ENCODE measurements at regions not wholly inside any gene's neighbourhood (a gene's known extent, or its start where the extent isn't known, plus 50 kb on each side); places are given as distances from the start of the nearest gene placed in this dataset.

DNA sequence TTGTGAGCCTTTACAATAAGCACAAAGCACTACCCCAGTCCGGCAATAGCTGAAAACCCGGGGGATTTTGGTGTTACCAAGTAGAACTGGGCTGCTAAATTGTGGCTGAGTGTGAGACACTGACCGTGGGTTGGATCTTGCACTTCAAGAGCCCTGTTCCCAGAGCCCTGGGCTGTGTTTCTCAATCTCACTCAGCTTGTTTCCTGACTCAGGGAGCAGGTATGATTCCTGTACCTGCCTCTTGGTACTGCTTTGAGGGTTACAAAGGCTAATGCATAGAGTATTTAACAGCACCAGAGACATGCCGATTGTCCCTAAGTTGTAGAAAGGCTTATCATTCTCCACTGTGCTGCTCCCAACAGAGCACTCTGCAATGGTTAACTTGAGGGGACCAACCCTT is 134.6 kb downstream of the TEX36 start:
- Histone ChIP-seq H3K27ac (no peak overlapping the region), H3K4me1 (no peaks in the 10 kb centered on the region), H3K36me3 (no peaks in the 10 kb centered on the region), H3K4me3 (no peak overlapping the region), H3K9me3 (peaks cover 0 to 8% (median 0%) of the 10 kb centered on the region in 3 donors), H3K27me3 (peaks cover 0 to 68% (median 0%) of the 10 kb centered on the region in 4 donors)
- WGBS, 2 donors: 96 to 100% methylated on average over 2 to 3 of the region's 4 CpGs
- TF ChIP-seq, protein P1, sequence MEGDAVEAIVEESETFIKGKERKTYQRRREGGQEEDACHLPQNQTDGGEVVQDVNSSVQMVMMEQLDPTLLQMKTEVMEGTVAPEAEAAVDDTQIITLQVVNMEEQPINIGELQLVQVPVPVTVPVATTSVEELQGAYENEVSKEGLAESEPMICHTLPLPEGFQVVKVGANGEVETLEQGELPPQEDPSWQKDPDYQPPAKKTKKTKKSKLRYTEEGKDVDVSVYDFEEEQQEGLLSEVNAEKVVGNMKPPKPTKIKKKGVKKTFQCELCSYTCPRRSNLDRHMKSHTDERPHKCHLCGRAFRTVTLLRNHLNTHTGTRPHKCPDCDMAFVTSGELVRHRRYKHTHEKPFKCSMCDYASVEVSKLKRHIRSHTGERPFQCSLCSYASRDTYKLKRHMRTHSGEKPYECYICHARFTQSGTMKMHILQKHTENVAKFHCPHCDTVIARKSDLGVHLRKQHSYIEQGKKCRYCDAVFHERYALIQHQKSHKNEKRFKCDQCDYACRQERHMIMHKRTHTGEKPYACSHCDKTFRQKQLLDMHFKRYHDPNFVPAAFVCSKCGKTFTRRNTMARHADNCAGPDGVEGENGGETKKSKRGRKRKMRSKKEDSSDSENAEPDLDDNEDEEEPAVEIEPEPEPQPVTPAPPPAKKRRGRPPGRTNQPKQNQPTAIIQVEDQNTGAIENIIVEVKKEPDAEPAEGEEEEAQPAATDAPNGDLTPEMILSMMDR (IDR thresholded peaks at IDR 0.05): no peak
- no peak for TF ChIP-seq POLR2A (IDR thresholded peaks at IDR 0.05)
- intact Hi-C loops (cut with DNase I): no loop called here
- no peak for DNase-seq

DNA sequence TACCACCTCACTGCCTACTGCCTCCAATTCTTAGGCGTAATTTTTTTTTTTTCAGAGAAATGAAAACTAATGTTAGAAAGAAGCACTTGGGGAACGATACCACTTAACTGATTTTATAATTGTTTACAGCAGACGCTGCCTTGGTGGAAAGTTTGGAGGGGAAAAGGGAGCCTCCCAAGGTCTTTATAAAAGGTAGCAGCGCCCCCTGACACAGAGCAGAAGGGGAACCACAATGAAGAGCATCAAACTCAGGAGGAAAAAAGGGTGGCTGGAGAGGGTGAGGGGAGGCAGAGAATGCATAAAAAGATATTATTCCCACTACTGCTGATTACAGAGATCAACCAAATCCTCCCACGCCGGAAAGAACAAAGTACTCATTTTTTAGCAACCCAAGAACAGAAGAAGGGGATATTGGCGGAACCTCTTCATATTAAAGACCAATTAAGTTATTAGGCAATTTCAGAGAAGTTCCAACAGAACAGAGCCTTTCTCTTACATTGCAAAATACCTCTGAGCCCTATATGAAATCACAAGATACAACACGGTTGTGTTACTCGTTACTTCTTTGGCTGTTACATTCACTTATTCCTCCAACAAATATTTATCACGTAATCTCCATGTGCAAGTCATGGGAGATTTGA is 135.8 kb downstream of the TEX36 start:
- Histone ChIP-seq H3K4me1 (no peaks in the 10 kb centered on the region), H3K36me3 (no peaks in the 10 kb centered on the region), H3K4me3 (no peak overlapping the region), H3K27ac (no peak overlapping the region), H3K9me3 (peaks cover 0 to 2% (median 0%) of the 10 kb centered on the region in 3 donors), H3K27me3 (peaks cover 0 to 73% (median 0%) of the 10 kb centered on the region in 4 donors)
- intact Hi-C loops (cut with DNase I): no loop called here
- TF ChIP-seq, protein P1 (IDR thresholded peaks at IDR 0.05): no peak
- TF ChIP-seq POLR2A (IDR thresholded peaks at IDR 0.05): no peak
- DNase-seq: no peak
- 76 to 80% methylated on average over 10 of the region's 10 CpGs for WGBS, 2 donors

DNA sequence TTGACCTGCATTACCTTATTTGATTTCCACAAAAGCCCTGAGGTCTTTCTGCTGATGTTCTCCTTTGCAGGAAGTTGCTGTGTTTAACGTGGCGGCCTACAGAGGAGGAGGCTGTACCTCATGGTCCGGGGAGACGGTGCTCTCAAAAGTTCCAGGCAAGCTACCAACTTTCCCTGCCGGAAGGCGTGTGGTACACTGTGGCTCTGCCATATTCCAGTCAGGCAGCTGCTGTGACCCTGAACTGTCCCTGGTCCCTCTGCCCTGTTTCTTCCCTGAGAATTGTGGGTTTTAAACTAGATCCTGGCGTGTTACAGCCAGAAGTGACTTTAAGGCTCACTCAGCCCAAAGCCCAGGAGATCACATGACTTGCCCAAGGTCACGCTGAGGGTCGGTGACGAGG is 139.2 kb downstream of the TEX36 start:
- no peaks in the 10 kb centered on the region for H3K9me3 ChIP-seq
- no peak for DNase-seq
- TF ChIP-seq, protein P1 (IDR thresholded peaks at IDR 0.05): no peak
- no peak for TF ChIP-seq POLR2A (IDR thresholded peaks at IDR 0.05)
- intact Hi-C loops (cut with DNase I): no loop called here
- H3K36me3 ChIP-seq: no peaks in the 10 kb centered on the region
- WGBS, 2 donors: 33 to 58% methylated on average over 2 to 9 of the region's 10 CpGs
- H3K4me3 ChIP-seq: no peak overlapping the region
- peaks cover 0 to 66% (median 0%) of the 10 kb centered on the region in 4 donors for H3K27me3 ChIP-seq
- no peak overlapping the region for H3K27ac ChIP-seq
- peaks cover 0 to 8% (median 5%) of the 10 kb centered on the region in 3 donors for H3K4me1 ChIP-seq

DNA sequence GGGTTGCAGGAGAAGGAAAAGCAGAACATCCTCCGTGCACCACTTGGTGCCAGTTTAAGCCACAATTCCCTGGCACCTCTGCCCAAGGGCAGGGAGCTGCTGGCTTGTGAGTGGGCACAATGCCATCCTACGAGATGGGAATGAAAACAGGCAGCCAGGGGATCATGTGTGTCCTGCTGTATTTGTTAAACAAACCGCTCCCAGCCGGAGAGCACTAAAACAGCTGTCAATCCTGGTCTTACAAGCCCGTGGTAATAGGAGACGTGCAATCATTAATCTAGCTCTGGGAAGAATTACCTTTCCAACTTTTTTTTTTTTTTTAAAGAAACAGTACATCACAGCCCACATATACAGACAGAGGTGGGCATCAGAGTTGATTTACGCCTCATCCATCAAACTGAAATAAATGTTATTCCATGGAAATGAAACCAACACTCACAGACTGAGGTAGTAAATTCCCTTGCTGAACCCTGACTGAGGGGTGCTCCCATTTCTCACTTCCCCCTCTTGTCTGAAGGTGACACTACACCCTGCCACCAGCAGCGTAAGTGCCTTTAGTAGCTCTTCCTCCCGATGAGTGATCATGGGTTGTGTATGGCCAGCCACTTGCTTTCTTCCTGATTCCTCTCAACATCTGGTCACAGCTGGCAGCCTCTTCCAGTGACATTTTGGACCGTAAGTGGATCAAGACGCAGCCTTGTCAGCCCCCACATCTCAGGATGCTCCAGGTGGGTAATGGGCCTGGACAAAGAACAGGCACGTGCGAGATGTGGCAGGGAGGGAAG is 143.8 kb downstream of the TEX36 start:
- peaks cover 0 to 10% (median 5%) of the 10 kb centered on the region in 3 donors for H3K4me1 ChIP-seq
- WGBS, 2 donors: 21 to 36% methylated on average over 9 to 13 of the region's 13 CpGs
- H3K27ac ChIP-seq: no peak overlapping the region
- intact Hi-C loops (cut with DNase I): no loop called here
- H3K9me3 ChIP-seq: no peaks in the 10 kb centered on the region
- no peak for TF ChIP-seq POLR2A (IDR thresholded peaks at IDR 0.05)
- TF ChIP-seq, protein P1 (IDR thresholded peaks at IDR 0.05): no peak
- H3K4me3 ChIP-seq: no peak overlapping the region
- H3K27me3 ChIP-seq: peaks cover 0 to 59% (median 0%) of the 10 kb centered on the region in 4 donors
- no peak for DNase-seq
- no peaks in the 10 kb centered on the region for H3K36me3 ChIP-seq

DNA sequence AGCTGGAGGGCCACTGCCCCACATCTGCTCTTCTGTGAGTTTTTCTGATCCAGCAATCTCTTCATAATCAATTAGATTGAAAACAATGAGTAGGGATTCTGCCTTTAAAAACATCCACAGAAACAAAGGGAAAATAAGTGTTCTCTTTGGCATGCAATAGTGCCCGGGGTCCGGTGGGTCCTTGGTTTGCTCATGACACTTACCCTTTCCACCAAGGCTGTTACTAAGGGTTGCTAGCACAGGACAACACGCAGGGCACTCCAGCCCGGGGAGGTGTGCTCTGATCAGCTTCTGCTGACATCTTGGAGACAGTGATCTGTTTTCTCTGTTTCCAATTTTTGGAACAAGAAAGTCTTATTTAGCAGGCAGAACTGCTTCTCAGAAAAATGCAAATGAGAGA is 146.7 kb downstream of the TEX36 start:
- Histone ChIP-seq H3K4me3 (no peak overlapping the region), H3K4me1 (peaks cover 0 to 10% (median 5%) of the 10 kb centered on the region in 3 donors), H3K36me3 (no peaks in the 10 kb centered on the region), H3K9me3 (no peaks in the 10 kb centered on the region), H3K27ac (no peak overlapping the region), H3K27me3 (peaks cover 0 to 59% (median 0%) of the 10 kb centered on the region in 4 donors)
- DNase-seq: no peak
- 84 to 86% methylated on average over 4 of the region's 4 CpGs for WGBS, 2 donors
- TF ChIP-seq POLR2A (IDR thresholded peaks at IDR 0.05): no peak
- TF ChIP-seq, protein P1 (IDR thresholded peaks at IDR 0.05): no peak
- intact Hi-C loops (cut with DNase I): no loop called here

Measured in esophagus squamous epithelium (tissue), 5 donors.